Medulla oblongata (tissue), 1 donor: ENCODE measurements at regions not wholly inside any gene's neighbourhood (a gene's known extent, or its start where the extent isn't known, plus 50 kb on each side); places are given as distances from the start of the nearest gene placed in this dataset.
A peak's percentile ranks its signal among the peaks of the same experiment; 100 is the strongest.
"Not testable (repeated sequence)": the region's sequence is repeated elsewhere in the genome, so short reads cannot be mapped to it uniquely, and the experiment has no call there.

Experiments
- DNase-seq: peaks from one replicate; pipeline ENCODE4 v3.0.0-alpha.2; 2015; ENCODE audit errors: extremely low spot score

- no peak for DNase-seq
These were observed 140.8 kb downstream of the HMHB1 start for GRCh38 chr5:143952809-143953208.

DNA sequence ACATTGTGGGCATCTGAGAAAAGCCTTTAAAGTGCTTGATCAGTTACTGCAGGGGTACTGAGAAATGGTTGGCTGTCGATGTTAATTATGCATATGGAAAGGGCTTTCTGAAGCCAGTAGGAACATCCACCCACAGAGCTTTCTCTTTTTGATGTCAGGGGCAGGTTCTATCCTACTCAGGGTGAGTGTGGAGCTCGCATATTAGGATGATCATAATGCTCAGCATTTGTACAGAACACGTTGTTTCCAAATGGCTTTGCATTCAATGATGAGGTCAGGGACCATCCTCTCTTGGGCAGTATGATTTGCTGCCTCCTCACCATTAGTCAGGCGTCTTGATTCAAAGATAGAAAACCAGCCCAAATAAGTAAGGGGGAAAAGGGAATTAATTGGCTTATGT, 141.9 kb downstream of the HMHB1 start:
- no peak for DNase-seq

DNA sequence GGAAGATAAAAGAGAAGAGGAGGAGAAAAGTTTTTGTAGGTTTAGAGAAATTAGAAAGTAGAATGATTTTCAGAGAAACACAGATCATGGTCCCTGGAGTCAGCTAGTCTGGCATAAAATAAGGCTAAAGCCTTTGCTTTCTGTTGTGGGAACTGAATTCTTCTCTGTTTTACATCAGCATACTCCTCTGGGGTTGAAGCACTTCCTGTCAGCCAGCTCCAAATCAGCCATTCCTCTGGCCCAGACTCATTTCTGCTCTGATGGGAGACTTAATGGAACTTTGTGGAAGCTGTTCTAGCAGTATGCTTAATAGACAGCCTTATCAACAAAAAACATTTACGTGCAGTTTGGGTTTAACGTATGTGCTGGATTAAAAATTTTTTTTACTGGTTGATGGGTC, 143.2 kb downstream of the HMHB1 start:
- DNase-seq = no peak

DNA sequence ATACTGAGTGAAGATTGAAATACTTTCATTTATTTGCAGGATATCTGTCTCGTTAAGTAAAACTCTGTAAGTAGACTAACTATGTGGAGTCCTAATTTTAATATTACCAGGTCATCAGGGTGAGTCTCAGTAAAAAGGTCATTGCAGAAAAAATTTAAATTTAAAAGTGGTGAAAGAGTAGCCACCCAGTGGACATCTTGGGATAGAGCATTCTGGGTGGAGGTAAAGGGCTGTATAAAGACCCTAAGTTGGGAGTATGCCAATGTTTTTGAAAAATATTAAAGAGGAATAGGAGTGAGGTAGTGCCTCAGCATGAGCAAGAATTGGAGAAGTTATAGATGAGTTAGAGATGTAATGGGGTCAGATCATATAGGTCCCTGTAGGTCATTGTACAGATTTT, 145.5 kb downstream of the HMHB1 start:
- no peak for DNase-seq

- no peak for DNase-seq
These were observed 150.2 kb downstream of the HMHB1 start for GRCh38 chr5:143962201-143962600.

GRCh38 chr5:143964919-143965318, 153.0 kb downstream of the HMHB1 start:
- no peak for DNase-seq

DNA sequence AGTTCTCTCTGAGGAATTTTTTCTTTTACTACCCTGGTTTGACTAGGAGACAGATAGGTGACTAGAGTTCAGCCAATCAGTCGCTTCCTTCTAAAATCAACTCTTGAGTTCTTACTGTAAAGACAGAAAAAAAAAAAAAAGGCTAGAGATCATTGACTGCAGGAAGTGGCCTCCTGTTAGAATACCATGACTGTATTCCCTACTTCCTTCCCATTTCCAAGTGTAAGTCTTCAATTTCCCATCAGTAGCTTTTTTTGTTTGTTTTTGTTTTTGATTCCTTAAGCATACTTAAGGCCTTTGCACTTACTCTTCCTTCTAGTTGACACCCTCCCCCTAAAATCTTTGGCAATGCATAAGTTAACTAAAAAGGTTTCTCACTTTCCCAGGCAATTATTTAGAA, 154.3 kb downstream of the HMHB1 start:
- DNase-seq = no peak

DNA sequence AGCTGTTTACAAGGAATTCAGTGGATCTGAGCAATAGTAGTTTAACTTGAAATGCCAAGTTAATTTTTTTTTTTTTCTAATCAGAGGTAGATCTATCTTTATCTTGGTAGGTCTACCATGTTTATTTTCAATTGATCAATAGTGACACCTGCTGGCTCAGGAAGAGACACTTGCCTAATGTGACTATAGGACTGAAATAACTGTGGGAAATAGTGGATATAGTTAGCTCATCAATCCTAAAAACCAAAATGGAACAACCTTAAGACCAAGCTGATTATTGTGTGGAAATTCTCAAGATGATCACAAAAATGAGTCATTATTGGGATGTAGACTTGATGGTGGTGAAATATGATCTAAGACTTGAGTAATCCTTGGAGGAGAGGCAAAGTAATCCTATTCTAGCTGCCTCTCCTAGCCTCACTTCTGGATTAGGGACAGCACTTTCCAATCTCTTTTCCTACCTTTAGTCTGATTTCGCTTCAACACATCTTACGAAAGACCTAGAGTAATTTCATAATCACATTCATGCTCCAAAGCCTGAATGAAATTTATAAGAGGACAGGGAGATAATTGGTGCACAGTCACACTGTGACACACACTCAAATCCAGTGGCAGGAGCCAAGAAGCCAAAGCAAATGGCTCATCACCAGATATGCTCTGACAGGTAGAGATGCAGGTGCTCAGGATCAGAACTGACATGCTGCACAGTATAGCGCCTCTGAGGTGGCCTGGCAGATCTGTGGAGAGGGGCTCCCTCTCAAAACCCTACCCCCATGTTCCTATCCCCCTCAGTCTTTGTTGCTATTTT, 156.3 kb downstream of the HMHB1 start:
- DNase-seq = peak; percentile 50

- DNase-seq = no peak
These were observed 158.2 kb downstream of the HMHB1 start for GRCh38 chr5:143970159-143970558.

- no peak for DNase-seq
These were observed 160.1 kb downstream of the HMHB1 start for GRCh38 chr5:143972068-143972467.

- DNase-seq = no peak
These were observed 164.1 kb downstream of the HMHB1 start for GRCh38 chr5:143976055-143976454.

DNA sequence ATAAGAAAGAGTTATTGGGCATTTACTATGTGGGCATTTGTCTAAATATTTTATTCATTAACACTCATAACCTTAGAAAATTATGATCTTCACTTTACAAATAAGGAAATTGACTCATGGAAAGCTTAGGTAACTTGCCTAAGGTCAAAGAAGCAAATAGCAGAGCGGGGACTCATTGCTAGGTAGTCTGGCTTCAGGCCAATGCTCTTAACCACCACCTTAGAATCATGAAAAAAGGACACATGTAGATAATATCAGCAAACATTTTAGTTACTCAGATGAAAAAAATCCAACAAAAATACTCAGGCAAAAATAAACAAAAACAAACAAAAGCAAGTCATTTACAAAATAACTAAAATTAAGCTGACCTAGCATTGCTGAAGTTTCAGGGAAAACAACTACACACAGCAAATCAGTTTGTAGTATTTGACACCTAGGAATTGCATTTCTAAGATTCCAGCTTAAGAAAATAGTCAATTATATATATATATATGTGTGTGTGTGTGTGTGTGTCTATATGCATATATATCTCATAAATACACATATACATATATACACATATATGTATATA, 166.0 kb downstream of the HMHB1 start:
- no peak for DNase-seq

GRCh38 chr5:143979044-143979690, 167.2 kb downstream of the HMHB1 start:
- DNase-seq = no peak

GRCh38 chr5:143980506-143980905, 168.5 kb downstream of the HMHB1 start:
- no peak for DNase-seq

DNA sequence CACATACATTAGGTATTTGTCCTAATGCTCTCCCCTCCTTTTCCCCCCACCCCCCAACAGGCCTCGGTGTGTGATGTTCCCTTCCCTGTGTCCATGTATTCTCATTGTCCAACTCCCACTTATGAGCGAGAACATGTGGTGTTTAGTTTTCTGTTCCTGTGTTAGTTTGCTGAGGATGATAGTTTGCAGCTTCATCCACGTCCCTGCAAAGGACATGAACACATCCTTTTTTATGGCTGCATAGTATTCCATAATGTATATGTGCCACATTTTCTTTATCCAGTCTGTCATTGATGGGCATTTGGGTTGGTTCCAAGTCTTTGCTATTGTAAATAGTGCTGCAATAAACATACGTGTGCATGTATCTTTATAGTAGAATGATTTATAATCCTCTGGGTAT, 171.0 kb downstream of the HMHB1 start:
- not testable (repeated sequence) for DNase-seq

DNA sequence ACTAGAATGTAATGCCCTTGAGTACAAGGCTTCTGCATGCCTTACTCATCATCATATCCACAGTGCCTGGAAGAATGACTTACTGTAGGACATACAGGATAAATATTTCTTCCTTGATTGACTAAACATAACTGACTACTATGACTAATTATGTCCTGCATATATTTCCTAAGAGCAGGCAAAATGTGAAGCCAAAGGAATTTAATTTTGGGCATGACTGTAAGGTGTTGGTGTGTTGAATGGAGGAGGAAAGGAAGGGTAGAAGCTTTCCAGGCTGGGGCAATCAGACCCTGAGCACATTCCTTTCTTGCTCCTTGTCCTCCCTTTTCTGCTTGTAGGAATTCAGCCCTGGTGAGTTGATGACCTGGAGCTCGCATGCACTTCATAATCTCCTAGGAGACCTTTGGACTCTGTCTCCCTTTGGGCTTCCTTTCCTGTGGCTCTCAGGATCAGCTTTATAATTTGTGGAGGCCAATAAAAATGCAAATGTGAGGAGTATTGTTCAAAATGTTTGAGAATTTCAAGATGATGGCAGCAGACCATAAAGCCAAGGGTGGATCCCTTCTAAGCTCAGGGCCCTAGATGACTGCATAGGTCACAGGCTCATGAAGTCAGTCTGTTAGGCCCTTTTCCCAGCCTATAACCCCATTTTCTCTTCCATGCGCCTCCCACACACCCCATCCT, 174.0 kb downstream of the HMHB1 start:
- DNase-seq = no peak

DNA sequence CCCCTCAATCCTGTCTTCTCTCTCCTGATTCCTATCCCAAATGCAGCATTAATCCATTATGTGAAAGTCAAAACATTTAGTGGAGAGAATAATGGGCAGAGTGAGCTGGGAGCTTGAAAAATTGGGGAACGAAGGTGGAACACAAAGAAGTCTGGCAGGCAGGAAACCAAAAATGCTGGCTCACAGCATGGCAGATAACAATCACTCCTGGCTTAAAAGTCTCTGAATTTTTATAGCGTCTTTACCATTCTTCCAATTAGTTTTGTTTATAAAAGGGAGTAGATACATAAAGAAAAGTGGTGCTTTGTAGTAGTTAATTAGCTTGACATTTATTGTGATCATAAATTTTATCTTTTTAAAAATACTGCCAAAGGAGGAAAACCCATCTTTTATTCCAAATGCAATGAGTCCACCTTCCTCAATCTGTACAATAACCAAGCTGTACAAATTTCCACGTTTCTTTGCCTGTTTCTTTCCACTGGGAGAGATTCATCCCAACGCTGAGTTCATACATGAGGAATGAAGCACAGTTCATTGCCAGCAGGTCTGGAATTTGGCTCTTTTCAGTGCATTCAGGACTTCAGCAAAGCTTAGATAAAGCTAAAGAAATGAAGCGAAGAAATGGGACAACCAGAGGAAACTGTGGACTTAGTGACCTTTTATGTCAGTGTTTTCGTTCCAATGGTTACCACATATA, 174.7 kb downstream of the HMHB1 start:
- DNase-seq = no peak

DNA sequence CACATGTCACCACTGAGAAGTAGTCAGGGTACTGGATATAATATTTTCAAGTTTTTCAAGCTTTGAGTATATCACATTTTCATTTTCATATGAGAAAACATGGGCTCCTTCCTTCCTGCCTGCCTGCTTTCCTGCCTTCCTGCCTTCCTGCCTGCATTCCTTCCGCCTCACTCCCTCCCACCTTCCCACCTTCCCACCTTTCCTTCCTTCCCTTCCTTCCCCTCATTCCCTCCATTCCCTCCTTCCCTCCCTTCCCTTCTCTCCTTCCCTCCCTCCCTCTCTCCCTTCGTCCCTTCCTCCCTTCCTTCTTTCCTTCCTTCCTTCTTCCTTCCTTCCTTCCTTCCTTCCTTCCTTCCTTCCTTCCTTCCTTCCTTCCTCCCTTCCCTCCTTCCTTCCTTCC, 175.3 kb downstream of the HMHB1 start:
- no peak for DNase-seq

GRCh38 chr5:143987751-143988560, 176.0 kb downstream of the HMHB1 start:
- DNase-seq = no peak

DNA sequence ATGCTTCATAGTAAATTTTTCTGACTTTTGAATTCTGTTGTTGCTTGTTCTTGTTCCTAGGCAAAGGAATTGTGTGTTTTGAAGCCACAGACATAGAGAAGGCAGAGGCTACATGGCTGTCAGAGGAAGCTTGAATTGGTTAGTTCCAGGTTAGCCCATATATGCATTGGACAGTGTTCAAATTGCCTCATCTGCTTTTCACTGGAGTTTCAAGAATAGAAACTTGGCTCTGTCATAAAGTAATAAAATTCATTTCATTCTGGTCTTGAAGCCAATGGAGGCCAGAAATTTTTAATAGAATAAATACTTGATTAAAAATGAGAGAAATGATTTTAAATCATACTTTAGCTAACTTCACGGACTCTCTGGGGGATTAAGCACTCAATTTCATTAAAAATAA, 178.0 kb downstream of the YIPF5 start:
- no peak for DNase-seq

GRCh38 chr5:144002876-144003275, 167.6 kb downstream of the YIPF5 start:
- no peak for DNase-seq
